ENCODE measurements at regions not wholly inside any gene's neighbourhood (a gene's known extent, or its start where the extent isn't known, plus 50 kb on each side); places are given as distances from the start of the nearest gene placed in this dataset.

DNA sequence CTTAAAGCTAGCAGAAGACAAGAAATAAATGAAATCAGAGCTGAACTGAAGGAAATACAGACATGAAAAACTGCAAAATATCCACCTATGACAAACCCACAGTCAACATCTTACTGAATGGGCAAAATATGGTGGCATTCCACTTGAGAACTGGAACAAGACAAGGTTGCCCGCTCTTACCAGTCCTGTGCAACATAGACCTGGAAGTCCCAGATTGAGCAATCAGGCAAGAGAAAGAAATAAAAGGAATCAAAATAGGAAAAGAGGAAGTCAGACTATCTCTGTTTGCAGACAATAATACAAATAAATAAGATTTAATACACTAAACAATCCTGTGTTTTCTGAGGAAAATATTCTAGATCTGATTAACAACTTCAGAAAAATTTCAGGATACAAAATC, 570.5 kb upstream of the SEMA3D start:
- 86% methylated on average over 1 of the region's 1 CpG for WGBS
- DNase-seq (ENCODE audit: low spot score): no peak

DNA sequence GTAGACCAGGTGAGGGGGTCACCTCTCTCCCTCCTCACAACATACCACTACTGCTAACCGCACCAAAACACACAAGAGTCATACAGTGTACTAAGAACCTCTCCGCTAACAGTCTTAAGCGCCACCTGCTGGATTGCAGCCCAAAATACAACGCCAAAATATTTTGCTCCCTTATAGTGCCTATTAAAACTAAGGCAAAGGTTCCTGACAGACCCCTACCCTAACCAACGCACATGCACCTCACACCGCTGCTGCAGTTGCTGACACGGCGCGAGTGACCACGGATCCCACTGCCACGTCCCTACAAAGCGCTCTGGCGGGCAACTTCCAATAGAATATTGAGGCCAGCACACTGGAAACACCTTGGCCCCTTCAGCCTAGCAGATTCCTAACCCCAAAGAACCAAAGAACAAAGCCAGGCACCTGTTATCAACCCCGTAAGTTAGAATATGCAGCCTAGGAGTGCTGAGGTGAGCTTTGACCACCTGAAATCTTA, 563.6 kb upstream of the SEMA3D start:
- TF ChIP-seq TAF1 (conservative IDR thresholded peaks at IDR 0.05): no peak
- TF ChIP-seq NR2F2 (IDR thresholded peaks at IDR 0.05): no peak
- peak; percentile 67 to 73 for TF ChIP-seq RAD21 (IDR thresholded peaks at IDR 0.05)
- TF ChIP-seq, protein P1, sequence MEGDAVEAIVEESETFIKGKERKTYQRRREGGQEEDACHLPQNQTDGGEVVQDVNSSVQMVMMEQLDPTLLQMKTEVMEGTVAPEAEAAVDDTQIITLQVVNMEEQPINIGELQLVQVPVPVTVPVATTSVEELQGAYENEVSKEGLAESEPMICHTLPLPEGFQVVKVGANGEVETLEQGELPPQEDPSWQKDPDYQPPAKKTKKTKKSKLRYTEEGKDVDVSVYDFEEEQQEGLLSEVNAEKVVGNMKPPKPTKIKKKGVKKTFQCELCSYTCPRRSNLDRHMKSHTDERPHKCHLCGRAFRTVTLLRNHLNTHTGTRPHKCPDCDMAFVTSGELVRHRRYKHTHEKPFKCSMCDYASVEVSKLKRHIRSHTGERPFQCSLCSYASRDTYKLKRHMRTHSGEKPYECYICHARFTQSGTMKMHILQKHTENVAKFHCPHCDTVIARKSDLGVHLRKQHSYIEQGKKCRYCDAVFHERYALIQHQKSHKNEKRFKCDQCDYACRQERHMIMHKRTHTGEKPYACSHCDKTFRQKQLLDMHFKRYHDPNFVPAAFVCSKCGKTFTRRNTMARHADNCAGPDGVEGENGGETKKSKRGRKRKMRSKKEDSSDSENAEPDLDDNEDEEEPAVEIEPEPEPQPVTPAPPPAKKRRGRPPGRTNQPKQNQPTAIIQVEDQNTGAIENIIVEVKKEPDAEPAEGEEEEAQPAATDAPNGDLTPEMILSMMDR (IDR thresholded peaks at IDR 0.05; ENCODE audit: low read depth, low read length, missing input control): peak; percentile 52
- TF ChIP-seq, protein P2, sequence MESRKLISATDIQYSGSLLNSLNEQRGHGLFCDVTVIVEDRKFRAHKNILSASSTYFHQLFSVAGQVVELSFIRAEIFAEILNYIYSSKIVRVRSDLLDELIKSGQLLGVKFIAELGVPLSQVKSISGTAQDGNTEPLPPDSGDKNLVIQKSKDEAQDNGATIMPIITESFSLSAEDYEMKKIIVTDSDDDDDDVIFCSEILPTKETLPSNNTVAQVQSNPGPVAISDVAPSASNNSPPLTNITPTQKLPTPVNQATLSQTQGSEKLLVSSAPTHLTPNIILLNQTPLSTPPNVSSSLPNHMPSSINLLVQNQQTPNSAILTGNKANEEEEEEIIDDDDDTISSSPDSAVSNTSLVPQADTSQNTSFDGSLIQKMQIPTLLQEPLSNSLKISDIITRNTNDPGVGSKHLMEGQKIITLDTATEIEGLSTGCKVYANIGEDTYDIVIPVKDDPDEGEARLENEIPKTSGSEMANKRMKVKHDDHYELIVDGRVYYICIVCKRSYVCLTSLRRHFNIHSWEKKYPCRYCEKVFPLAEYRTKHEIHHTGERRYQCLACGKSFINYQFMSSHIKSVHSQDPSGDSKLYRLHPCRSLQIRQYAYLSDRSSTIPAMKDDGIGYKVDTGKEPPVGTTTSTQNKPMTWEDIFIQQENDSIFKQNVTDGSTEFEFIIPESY (IDR thresholded peaks at IDR 0.05): no peak
- Histone ChIP-seq H3K4me3 (ENCODE audit: low read depth in 1 of 3, low read length in 3 of 3) (no peak overlapping the region), H3K9me3 (ENCODE audit: control insufficient read depth in 4 of 4, low read length in 3 of 4) (peaks cover 0 to 7% (median 2%) of the 10 kb centered on the region in 4 donors), H3K9ac (ENCODE audit: low read depth in 1 of 2, low read length in 2 of 2) (no peak overlapping the region), H3K27ac (ENCODE audit: low read depth in 1 of 2, low read length in 2 of 2) (no peak overlapping the region), H3K4me1 (ENCODE audit: control insufficient read depth in 4 of 4, insufficient read depth in 4 of 4, low read length in 3 of 4) (no peaks in the 10 kb centered on the region), H3K27me3 (ENCODE audit: control insufficient read depth in 4 of 4, insufficient read depth in 4 of 4, low read length in 3 of 4) (no peaks in the 10 kb centered on the region), H3K36me3 (ENCODE audit: control insufficient read depth in 4 of 4, insufficient read depth in 3 of 4, low read depth in 1 of 4, low read length in 3 of 4) (no peaks in the 10 kb centered on the region)
- DNase-seq (ENCODE audit: low spot score): no peak
- WGBS: 22% methylated on average over 14 of the region's 14 CpGs

More for the DNA sequence above, 570.5 kb upstream of the SEMA3D start:
- Histone ChIP-seq H3K4me3 (ENCODE audit: low read depth in 1 of 3, low read length in 3 of 3) (no peak overlapping the region), H3K9ac (ENCODE audit: low read depth in 1 of 2, low read length in 2 of 2) (no peak overlapping the region), H3K9me3 (ENCODE audit: control insufficient read depth in 4 of 4, low read length in 3 of 4) (peaks cover 0 to 4% (median 0%) of the 10 kb centered on the region in 4 donors), H3K27ac (ENCODE audit: low read depth in 1 of 2, low read length in 2 of 2) (no peak overlapping the region), H3K4me1 (ENCODE audit: control insufficient read depth in 4 of 4, insufficient read depth in 4 of 4, low read length in 3 of 4) (no peaks in the 10 kb centered on the region), H3K27me3 (ENCODE audit: control insufficient read depth in 4 of 4, insufficient read depth in 4 of 4, low read length in 3 of 4) (no peaks in the 10 kb centered on the region), H3K36me3 (ENCODE audit: control insufficient read depth in 4 of 4, insufficient read depth in 3 of 4, low read depth in 1 of 4, low read length in 3 of 4) (no peaks in the 10 kb centered on the region)
- TF ChIP-seq EGR1 (IDR thresholded peaks at IDR 0.05; ENCODE audit: low read depth in 2 of 2): no peak

- no peaks in the 10 kb centered on the region for H3K4me1 ChIP-seq (ENCODE audit: control insufficient read depth in 4 of 4, insufficient read depth in 4 of 4, low read length in 3 of 4)
- DNase-seq (ENCODE audit: low spot score): no peak
- H3K9ac ChIP-seq (ENCODE audit: low read depth in 1 of 2, low read length in 2 of 2): no peak overlapping the region
- peaks cover 0 to 12% (median 2%) of the 10 kb centered on the region in 4 donors for H3K9me3 ChIP-seq (ENCODE audit: control insufficient read depth in 4 of 4, low read length in 3 of 4)
- WGBS: 68% methylated on average over 13 of the region's 13 CpGs
- no peak overlapping the region for H3K4me3 ChIP-seq (ENCODE audit: low read depth in 1 of 3, low read length in 3 of 3)
- H3K27ac ChIP-seq (ENCODE audit: low read depth in 1 of 2, low read length in 2 of 2): no peak overlapping the region
- no peaks in the 10 kb centered on the region for H3K36me3 ChIP-seq (ENCODE audit: control insufficient read depth in 4 of 4, insufficient read depth in 3 of 4, low read depth in 1 of 4, low read length in 3 of 4)
- no peak for TF ChIP-seq TAF1 (conservative IDR thresholded peaks at IDR 0.05)
- no peak for TF ChIP-seq HNF4G (IDR thresholded peaks at IDR 0.05)
- TF ChIP-seq MAX (IDR thresholded peaks at IDR 0.05): no peak
- no peak for TF ChIP-seq JUND (IDR thresholded peaks at IDR 0.05)
- no peak for TF ChIP-seq RAD21 (IDR thresholded peaks at IDR 0.05)
- no peak for TF ChIP-seq NR2F2 (IDR thresholded peaks at IDR 0.05)
- no peak for TF ChIP-seq RXRA (IDR thresholded peaks at IDR 0.05)
- no peak for TF ChIP-seq HNF4A (conservative IDR thresholded peaks at IDR 0.05)
- TF ChIP-seq, protein P1 (IDR thresholded peaks at IDR 0.05; ENCODE audit: low read depth, low read length, missing input control): no peak
- TF ChIP-seq YY1 (IDR thresholded peaks at IDR 0.05): no peak
- H3K27me3 ChIP-seq (ENCODE audit: control insufficient read depth in 4 of 4, insufficient read depth in 4 of 4, low read length in 3 of 4): no peaks in the 10 kb centered on the region
These were observed 563.0 kb upstream of the SEMA3D start for GRCh38 chr7:85749696-85750453.

All from liver (tissue), 8 donors.